ENCODE measurements at regions not wholly inside any gene's neighbourhood (a gene's known extent, or its start where the extent isn't known, plus 50 kb on each side); places are given as distances from the start of the nearest gene placed in this dataset.

- no peaks in the 10 kb centered on the region for H3K36me3 ChIP-seq
- DNase-seq (ENCODE audit: low spot score) = no peak
- H2AFZ ChIP-seq (replicated peaks) = no peak overlapping the region
- H3K9me3 Mint-ChIP-seq = no peaks in the 10 kb centered on the region
- no peak for TF ChIP-seq EZH2 (IDR thresholded peaks at IDR 0.05)
- TF ChIP-seq EZH2phosphoT487 (IDR thresholded peaks at IDR 0.05) = no peak
- H3K36me3 Mint-ChIP-seq = no peaks in the 10 kb centered on the region
- H3K27ac ChIP-seq = no peak overlapping the region
- no peak overlapping the region for H3K4me3 Mint-ChIP-seq
- H3K27me3 Mint-ChIP-seq (ENCODE audit: insufficient read depth, low read depth) = no peaks in the 10 kb centered on the region
- no peak overlapping the region for H3K4me2 ChIP-seq
- H3K4me1 ChIP-seq = no peaks in the 10 kb centered on the region
- H3F3A ChIP-seq (ENCODE audit: low read depth) = no peaks in the 10 kb centered on the region
- no peaks in the 10 kb centered on the region for H3K79me2 ChIP-seq (ENCODE audit: low read depth)
- no peaks in the 10 kb centered on the region for H3K4me1 Mint-ChIP-seq
- no peaks in the 10 kb centered on the region for H3K27me3 ChIP-seq
- no peak overlapping the region for H3K9ac ChIP-seq
- no peaks in the 10 kb centered on the region for H3K9me3 ChIP-seq (ENCODE audit: low read depth)
- H4K20me1 ChIP-seq (ENCODE audit: low read depth) = no peaks in the 10 kb centered on the region
- no peak overlapping the region for H3K27ac Mint-ChIP-seq
- H3K4me3 ChIP-seq = no peak overlapping the region
Measured at GRCh38 chr3:106182950-106183511, 314.2 kb upstream of the CBLB start.

GRCh38 chr3:106183762-106184391 lies 315.1 kb upstream of the CBLB start:
- Histone ChIP-seq H3K4me3 (no peak overlapping the region), H3K79me2 (ENCODE audit: low read depth) (no peaks in the 10 kb centered on the region), H3K4me1 (no peaks in the 10 kb centered on the region), H3K36me3 (no peaks in the 10 kb centered on the region), H3F3A (ENCODE audit: low read depth) (no peaks in the 10 kb centered on the region), H3K9me3 (ENCODE audit: low read depth) (no peaks in the 10 kb centered on the region), H3K27ac (no peak overlapping the region), H3K27me3 (no peaks in the 10 kb centered on the region), H4K20me1 (ENCODE audit: low read depth) (no peaks in the 10 kb centered on the region), H3K4me2 (no peak overlapping the region), H3K9ac (no peak overlapping the region), H2AFZ (replicated peaks) (no peak overlapping the region)
- H3K27ac Mint-ChIP-seq = no peak overlapping the region
- no peak overlapping the region for H3K4me3 Mint-ChIP-seq
- TF ChIP-seq EZH2 (IDR thresholded peaks at IDR 0.05) = no peak
- TF ChIP-seq EZH2phosphoT487 (IDR thresholded peaks at IDR 0.05) = no peak
- no peak for TF ChIP-seq CTCF (IDR thresholded peaks at IDR 0.05)
- no peaks in the 10 kb centered on the region for H3K27me3 Mint-ChIP-seq (ENCODE audit: insufficient read depth, low read depth)
- H3K4me1 Mint-ChIP-seq = no peaks in the 10 kb centered on the region
- H3K9me3 Mint-ChIP-seq = no peaks in the 10 kb centered on the region
- DNase-seq (ENCODE audit: low spot score) = no peak
- H3K36me3 Mint-ChIP-seq = no peaks in the 10 kb centered on the region

- Histone ChIP-seq H2AFZ (replicated peaks) (no peak overlapping the region), H3K79me2 (ENCODE audit: low read depth) (no peaks in the 10 kb centered on the region), H3K4me2 (no peak overlapping the region), H3K9ac (no peak overlapping the region), H3K4me3 (no peak overlapping the region), H3K36me3 (no peaks in the 10 kb centered on the region), H3K27ac (no peak overlapping the region), H3K4me1 (no peaks in the 10 kb centered on the region), H3K27me3 (no peaks in the 10 kb centered on the region), H3F3A (ENCODE audit: low read depth) (no peaks in the 10 kb centered on the region), H4K20me1 (ENCODE audit: low read depth) (no peaks in the 10 kb centered on the region), H3K9me3 (ENCODE audit: low read depth) (no peaks in the 10 kb centered on the region)
- DNase-seq (ENCODE audit: low spot score) = no peak
- Mint-ChIP-seq H3K4me1 (no peaks in the 10 kb centered on the region), H3K36me3 (no peaks in the 10 kb centered on the region), H3K9me3 (no peaks in the 10 kb centered on the region), H3K4me3 (no peak overlapping the region), H3K27me3 (ENCODE audit: insufficient read depth, low read depth) (no peaks in the 10 kb centered on the region), H3K27ac (no peak overlapping the region)
- TF ChIP-seq CTCF (IDR thresholded peaks at IDR 0.05) = no peak
- no peak for TF ChIP-seq EZH2phosphoT487 (IDR thresholded peaks at IDR 0.05)
- TF ChIP-seq EZH2 (IDR thresholded peaks at IDR 0.05) = no peak
Measured at GRCh38 chr3:106184540-106185457, 316.0 kb upstream of the CBLB start.

All from neural progenitor cell (in vitro differentiated cells).